DMS 273 (cell line): ENCODE measurements at regions not wholly inside any gene's neighbourhood (a gene's known extent, or its start where the extent isn't known, plus 50 kb on each side); places are given as distances from the start of the nearest gene placed in this dataset.

ENCODE experiments used
- DNase-seq: peaks from one replicate; lab custom pipeline; 2025; ENCODE audit not compliant: unreplicated experiment; lab: John Stamatoyannopoulos, UW

DNA sequence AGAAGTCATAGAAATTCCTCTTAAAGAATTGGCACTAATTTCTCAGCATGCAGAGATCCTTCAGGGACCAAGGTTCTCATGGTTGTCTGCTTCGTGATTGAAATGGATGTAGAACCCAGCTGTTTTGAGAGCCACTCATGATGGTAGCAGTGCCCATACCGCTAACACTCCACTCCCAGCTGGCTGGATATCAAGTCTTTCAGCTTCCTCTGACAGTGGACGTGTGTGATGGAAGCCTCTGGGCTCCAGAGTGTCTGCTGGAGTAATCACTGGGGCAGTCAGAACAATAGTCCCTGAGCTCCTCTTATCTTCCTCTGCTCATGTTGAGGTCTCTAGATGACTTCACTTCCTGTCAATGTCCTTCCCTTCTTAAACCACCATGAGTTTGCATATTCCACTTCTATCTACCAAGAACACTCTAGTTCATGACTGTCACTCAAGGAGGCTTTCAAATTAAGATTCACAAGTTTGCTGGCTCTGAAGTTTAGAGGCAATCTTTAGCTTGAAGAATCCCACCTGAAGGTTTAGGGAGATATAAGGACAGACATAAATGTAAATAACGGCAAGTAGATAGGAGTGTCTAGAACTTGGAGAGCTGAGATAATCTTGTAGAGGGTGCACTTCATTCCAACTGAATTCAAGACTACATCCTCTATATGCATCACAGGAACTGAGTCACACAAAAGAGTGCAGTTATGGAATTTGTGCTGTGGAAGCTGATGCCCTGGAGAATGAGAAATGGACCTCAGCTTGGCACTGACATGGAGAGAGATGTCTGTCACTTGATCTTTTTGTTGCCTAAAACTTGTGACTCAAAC, 64.5 kb upstream of the WDR1 start:
- DNase-seq = no peak

DNA sequence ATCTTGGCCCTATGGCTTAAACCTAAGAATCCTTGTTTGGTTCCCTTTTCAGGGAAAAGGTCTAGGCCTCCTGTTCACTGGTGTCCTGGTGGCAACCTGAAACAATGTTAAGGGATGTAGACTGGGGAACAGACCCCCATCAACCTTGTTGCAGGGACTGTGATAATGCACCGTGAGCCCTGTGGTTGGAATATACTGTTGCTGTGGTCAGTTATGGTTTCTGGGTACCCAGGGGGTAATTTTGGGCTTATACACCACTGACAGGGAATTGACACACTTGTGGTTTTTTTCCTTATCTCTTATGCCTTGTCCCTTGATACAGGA, 64.0 kb upstream of the WDR1 start:
- no peak for DNase-seq

DNA sequence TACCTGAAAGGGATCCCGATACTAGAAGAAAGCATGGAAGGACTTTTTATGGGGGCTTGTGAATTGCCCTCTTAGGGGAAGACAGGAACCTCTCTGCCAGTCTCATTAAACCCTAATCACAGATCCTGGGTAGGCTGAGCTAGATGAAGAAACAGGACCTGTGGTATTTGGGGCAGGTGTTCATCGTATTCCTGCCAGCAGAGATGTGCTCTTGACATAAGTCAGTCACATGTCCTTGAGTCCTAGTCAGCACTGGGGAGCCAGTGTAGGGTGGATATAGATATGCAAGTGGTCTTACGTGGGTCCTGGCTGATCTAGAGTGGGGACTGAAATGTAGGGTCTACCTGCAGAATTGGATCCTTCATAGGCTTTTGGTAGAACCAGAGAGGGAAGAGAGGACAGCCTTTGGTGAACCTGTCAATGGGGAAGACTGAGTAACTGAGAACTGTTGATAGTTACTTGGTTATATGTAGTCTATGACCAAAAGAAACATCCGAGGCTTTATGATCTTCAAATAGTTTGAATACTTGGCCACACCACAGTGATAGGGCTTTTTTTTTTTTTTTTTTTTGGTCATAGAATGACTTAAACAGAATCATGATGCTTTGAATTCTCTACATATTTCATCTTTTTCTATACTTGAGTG, 63.5 kb upstream of the WDR1 start:
- no peak for DNase-seq

DNA sequence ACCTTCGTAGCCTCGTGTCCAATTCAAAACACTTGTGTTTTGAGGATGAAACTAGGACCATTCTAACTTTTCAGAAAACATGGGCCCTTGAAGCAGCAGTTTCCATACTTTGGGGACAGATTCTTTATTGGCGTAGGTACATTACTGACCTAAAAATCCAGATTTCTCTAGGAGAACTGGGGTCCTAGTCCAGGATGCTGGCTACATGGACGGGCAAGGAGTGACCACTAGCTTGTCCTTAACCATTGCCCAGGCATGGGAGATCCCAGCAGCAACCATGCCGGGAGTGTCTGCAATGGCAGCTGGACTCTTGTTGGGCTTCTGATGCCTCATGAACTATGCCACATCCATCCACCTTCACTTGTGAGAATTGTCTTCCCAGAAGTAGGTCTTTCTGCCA, 62.2 kb upstream of the WDR1 start:
- DNase-seq = no peak

DNA sequence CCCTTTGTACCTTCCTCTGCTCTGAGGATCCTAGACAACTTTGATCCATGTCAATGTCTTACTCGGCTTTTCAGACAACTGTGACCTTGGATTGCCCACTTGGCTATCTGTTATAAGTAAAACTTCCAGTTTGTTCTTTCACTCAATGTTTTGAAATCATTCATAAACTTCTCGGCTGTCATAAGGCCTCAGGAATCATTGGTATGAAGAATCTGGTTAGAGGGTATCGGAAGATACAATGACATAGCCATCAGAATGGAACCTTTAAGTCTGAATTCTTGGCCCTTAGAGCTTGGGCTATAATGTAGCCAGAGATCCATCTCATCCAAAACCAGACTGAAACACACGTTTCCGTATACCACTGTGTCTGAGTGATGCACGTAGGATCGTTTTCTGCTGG, 59.0 kb upstream of the WDR1 start:
- DNase-seq = no peak

DNA sequence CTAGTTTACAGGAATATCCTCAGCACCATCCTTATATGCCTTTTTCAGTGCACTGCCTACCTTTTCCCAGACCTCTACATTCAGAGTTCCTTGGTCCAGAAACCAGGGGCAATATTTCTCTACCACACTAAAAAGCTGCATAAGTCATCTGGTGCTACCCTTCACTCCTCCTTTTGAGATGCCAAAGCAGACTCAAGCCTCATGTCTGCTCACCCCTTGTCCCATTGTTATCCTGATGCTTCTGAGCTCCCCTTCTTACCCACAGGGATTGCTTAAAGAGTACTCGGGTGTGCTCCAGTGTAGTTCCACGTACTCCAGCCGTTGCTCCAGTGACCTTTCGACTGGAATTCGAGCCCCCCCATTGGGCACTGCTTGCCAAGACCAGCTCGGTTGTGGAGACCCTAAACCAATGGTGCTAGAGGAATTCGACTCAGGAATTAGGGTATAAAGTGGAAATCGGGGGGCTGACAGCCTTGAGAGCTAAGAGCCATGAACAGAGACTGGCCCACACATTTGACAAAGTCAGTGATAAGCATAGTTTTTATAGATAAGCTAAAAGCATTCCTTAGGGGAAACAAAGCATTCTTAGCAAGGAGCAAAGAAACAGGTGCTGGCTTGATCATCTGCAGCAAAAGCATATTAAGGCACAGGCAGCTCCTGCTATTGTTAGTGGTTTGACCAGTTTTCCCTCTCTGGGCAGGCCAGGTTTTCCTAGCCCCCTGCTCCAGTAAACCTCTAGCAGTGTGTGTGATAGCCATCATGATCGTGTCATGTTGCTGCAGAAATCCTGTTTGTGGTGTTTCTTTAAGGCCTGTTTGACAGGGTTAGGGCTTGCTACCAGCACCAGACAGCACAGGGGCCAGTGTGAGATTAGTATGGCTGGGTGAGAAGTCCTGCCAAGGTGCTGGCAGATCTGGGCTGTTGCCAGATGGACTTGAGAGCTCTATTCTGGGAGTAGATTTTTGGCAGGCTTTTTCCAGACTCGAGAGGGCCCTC, 57.5 kb upstream of the WDR1 start:
- peak; percentile 10 for DNase-seq

DNA sequence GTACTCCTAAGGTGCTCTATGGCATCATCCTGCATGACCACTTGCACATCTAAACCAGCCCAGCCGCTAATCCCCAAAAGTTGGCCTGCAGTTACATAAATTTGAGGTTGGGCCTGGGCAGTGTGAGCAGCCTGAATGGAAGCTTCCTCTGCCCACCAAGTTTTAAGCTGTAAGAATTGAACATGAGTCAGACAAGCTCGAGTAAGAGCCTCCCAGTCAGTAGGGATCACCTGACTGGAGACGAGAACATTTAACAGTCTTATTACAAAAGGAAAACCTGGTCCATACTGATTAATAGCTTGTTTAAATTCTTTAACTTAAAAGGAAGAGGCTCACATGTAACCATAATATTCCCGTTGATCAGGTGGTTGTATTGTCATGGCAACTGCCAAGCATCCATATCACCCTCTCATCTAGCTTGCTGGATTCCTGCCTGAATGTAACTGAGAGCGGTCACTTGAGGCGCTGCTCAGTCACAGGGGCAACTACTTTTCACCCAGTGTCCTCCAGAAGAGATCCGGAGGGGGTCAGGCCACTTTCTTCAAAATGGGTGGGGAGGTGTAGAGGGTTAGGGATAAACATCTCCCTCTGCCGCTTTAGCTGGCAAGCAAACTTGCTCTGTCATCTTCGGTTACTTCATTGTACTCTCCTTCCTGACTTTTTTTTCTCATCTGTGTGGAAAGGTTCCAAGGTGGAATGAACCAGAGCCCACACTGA, 56.6 kb upstream of the WDR1 start:
- DNase-seq = peak; percentile 23

DNA sequence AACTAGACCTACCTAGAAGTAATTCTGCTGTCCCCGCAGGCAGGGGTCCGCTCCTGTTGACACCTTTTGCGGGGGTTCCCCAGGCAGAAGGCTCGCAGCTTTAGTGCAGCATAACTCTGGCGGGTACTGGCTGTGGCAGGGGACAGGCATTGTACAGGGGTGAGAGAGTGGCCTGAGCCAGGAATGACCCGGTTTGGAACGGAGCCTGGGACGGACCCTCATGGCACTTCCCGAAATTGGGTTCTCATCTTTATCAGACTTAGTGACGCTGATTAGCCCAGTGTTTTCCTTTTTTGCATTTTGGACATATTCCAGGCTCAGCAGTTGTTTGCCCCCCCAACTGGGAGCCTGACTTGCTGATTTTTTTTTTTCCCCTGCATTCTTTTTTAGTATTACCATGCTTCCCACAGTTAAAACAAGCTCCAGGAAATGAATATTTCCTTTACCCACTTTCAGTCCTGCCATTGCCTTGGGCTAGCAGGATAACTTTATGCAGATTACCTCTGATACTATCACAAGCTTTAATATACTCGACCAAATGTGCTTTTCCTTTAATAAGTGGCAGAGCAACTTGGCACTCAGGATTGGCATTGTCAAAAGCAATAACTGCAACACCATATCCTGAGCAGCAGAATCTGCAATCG, 55.8 kb upstream of the WDR1 start:
- no peak for DNase-seq

DNA sequence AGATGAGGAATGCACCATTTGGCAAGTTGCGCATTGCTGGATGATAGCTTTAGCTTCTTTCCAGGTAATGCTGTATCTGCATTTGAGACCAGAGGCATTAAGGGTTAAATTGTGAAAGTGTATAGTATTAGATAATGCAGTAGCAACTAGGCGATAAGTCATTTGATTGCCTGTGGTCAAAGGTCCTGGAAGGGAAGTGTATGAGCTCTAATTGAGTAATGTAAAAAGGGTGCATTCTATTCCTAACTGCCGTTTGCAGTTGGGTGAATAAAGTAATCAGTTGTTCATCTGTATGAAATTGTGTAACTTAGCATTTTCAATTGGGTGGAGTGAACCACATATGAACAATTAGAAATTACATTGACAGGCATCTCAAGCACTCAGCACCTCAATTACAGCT, 54.5 kb upstream of the WDR1 start:
- no peak for DNase-seq

DNA sequence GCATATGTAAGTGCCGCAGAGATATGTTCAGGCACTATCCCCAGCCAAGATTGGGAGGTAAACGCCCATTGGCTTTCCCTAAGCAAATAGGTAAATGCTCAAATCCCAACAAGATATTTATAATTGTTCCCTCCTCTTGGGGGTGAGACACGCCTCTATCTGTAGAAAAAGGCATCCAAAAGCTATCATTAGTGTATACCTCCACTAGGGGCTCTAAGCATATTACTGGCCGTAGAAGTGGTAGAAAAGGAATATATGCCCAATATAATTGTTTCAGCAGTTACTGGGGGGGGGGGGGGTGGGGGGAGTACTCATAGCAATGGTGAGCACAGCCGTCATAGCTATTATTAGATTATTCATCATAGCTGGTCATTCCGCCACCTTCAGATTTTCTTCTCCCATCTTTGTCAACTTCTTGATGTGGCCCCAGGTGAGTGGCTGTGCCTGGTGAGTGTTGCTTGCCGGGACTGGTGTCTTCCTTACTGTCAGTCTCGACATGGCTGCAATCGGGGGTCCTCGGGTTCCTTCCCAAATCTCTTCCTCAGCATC, 53.3 kb upstream of the WDR1 start:
- no peak for DNase-seq

DNA sequence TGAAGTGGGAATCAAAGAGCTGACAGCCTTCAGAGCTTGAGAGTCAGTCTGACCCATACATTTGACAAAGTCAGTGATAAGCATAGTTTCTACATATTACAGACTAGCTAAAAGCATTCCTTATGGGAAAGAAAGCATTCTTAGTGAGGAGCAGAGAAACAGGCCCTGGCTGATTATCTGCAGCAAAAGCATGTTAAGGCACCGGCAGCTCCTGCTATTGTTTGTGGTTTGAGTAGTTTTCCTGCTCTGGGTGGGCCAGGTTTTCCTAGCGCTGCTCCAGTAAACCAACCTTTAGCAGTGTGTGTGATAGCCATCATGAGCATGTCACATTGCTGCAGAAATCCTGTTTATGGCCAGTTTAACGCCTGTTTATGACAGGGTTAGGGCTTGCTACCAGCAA, 51.6 kb upstream of the WDR1 start:
- no peak for DNase-seq

DNA sequence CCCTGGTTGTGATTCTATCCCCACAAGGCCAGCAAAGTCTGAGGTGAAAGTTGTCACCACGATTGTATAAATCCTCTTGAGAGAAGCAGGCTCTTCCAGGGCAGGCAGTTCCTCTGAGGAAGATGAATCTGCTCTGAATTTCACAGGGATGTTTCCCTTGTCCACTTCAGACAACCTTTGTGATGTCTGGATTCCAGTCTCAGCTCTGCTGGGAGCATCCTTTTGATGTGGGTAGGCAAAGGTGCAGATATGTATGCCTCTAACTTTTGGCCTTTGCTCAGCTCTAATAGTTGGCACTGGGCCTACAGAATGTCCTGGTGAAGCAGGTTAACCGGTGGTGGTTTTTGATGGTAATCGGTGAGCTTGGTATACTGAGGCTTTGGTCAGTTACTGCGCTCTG, 50.6 kb upstream of the WDR1 start:
- no peak for DNase-seq
